HG02571 (cell line): ENCODE measurements at regions not wholly inside any gene's neighbourhood (a gene's known extent, or its start where the extent isn't known, plus 50 kb on each side); places are given as distances from the start of the nearest gene placed in this dataset.
"Not testable (repeated sequence)": the region's sequence is repeated elsewhere in the genome, so short reads cannot be mapped to it uniquely, and the experiment has no call there.

Source experiments
- ATAC-seq: cut with Tn5 transposase; IDR thresholded peaks from one replicate; pipeline ENCODE4 v1.9.1; 2021; ENCODE audit warnings: mild to moderate bottlenecking, moderate library complexity; ENCODE audit not compliant: unreplicated experiment

DNA sequence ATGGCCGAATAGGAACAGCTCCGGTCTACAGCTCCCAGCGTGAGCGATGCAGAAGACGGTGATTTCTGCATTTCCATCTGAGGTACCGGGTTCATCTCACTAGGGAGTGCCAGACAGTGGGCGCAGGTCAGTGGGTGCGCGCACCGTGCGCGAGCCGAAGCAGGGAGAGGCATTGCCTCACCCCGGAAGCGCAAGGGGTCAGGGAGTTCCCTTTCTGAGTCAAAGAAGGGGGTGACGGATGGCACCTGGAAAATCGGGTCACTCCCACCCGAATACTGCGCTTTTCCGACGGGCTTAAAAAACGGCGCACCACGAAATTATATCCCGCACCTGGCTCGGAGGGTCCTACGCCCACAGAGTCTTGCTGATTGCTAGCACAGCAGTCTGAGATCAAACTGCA, 572.8 kb upstream of the AGA start:
- ATAC-seq = not testable (repeated sequence)

GRCh38 chr4:178026999-178027398, 584.8 kb upstream of the AGA start:
- ATAC-seq = no peak

DNA sequence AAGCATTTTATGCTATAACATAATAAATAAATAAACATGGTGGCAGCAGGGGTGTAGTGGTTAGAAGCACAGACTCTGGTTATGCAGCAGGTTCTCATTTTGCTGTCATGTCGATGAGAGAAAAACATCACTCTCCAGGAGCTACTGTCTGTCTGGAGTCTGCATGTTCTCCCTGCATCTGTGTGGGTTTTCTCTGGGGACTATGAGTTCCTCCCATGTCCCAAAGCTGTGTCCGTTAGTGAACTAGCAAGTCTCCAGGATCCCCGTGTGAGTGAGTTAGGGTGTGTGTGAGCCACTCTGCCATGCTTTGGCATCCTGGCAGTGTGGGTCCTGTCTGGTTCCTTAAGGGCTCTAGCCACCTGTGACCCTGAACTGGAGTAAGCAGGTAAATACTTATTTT, 585.6 kb upstream of the AGA start:
- ATAC-seq = no peak

DNA sequence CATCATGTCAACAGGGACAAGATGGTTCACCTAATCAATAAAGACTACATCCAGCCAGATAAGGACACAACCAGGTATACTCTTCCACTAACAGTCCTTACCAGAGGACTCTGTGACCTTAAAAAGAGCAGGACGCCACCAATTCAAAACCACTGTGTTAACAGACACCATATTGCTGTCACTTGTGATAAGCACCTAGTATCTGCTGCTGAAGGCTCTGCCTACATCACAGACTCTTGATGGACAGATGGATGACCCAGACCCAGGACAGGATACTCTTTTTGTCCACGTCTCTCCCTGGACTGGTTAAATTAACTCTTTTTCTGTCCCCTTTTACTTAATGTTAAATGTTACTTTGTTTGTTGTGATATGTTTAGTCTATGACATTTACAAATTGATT, 586.2 kb upstream of the AGA start:
- ATAC-seq = no peak

GRCh38 chr4:178037459-178038214, 595.4 kb upstream of the AGA start:
- no peak for ATAC-seq

DNA sequence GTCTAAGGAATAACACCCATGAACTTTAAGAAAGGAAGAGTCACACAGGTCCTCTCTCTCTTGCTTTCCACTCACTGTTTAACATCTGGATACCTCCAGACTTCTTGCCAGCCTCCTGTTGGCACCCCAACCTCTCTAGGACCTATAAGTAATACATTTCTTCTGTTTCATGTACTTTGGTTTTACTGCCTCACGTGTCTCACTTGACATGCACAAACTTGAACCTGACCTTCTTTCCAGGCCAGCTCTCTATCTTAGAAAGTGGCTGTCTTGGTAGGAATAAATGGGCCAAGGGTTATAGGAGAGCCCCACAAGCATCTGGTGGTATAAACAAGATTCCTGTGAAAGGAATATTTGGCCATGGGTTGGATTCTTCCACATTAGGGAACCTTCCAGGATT, 614.8 kb upstream of the AGA start:
- ATAC-seq = no peak

- ATAC-seq = no peak
Measured at GRCh38 chr4:178063568-178063967, 621.3 kb upstream of the AGA start.

GRCh38 chr4:178066338-178066941, 624.2 kb upstream of the AGA start:
- ATAC-seq = no peak

DNA sequence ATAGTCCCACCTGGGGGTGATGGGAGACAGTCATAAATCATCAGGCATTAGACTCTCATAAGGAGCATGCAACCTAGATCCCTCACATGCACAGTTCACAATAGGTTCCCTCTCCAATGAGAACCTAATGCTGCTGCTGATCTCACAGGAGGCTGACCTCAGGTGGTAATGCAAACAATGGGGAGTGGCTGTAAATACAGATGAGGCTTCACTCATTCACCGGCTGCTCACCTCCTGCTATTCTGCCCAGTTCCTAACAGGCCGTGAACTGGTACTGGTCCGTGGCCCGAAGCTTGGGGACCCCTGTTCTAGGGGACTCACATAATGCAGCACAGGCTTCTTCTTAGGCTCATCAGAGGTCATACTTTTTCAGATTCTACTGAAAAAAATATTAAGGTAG, 625.9 kb upstream of the AGA start:
- no peak for ATAC-seq

DNA sequence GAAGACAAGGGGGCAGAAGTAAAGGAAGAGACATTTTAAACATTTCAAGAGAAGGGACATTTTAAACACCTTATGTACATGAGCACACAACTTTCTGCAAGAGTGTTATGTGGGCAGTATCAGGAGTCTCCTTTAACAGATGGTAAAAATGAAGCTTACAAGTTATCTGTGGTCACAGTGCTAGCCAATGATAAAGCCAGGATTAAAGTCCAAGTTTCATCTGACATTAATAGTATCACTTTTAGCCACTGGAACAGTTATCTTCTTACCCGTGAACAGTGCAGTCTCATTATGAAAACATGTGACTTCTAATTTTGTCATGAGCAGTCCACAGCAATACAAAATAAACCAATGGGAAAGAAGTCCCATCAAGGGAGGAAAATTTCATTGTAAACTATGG, 627.9 kb upstream of the AGA start:
- ATAC-seq = no peak

GRCh38 chr4:178080312-178080711, 638.1 kb upstream of the AGA start:
- ATAC-seq = no peak

- ATAC-seq = no peak
Measured at GRCh38 chr4:178081176-178081575, 638.9 kb upstream of the AGA start.

GRCh38 chr4:178081896-178082295, 639.7 kb upstream of the AGA start:
- ATAC-seq = no peak

GRCh38 chr4:178082906-178083305, 640.7 kb upstream of the AGA start:
- ATAC-seq = no peak

DNA sequence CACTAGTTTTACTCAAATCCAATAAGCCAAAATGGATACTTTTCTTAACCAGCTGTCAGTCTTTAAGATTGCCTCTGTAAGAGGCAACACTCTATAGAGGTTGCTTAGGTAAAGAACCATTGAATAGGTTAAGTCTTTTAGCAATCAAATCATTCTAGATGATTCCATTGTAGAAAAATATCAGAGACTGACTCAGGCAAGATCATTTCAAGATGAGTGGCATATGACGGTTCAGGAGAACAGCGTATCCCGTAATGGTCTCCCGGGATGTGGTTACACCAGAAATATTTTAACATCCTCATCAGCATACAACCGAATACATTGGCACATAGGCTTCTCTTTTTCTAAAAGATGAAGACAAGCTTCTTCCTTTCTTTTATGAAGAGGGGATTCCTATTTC, 641.7 kb upstream of the AGA start:
- no peak for ATAC-seq

- ATAC-seq = no peak
Measured at GRCh38 chr4:178086320-178086719, 644.1 kb upstream of the AGA start.

- ATAC-seq = no peak
Measured at GRCh38 chr4:178090640-178091411, 648.6 kb upstream of the AGA start.

DNA sequence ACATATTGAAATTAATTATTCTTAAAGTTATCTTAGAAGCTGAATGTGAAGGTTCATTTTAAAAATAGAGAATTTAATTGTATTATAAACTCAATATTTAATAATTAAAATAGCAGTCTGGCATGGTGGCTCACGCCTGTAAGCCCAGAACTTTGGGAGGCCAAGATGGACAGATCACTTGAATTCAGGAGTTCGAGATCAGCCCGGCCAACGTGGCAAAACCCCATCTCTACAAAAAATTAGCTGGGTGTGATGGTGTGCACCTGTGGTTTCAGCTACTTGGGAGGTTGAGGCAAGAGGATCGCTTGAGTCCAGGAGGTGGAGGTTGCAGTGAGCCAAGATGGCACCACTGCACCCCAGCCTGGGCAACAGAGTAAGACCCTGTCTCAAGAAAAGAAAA, 659.9 kb upstream of the AGA start:
- no peak for ATAC-seq

DNA sequence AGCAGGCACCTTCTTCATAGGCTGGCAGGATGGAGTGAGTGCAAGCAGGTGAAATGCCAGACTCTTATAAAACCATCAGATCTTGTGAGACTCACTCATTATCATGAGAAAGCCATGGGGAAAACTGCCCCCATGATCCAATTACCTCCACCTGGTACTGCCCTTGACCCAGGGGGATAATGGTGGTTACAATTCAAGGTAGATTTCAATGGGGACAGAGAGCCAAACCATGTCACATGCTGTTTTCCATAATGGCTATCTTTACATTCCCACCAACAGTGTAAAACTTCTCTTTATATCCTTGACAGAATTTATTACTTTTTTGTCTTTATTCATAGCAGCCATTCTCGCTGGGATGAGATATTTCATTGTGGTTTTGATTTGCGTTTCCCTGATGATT, 663.0 kb upstream of the AGA start:
- no peak for ATAC-seq

DNA sequence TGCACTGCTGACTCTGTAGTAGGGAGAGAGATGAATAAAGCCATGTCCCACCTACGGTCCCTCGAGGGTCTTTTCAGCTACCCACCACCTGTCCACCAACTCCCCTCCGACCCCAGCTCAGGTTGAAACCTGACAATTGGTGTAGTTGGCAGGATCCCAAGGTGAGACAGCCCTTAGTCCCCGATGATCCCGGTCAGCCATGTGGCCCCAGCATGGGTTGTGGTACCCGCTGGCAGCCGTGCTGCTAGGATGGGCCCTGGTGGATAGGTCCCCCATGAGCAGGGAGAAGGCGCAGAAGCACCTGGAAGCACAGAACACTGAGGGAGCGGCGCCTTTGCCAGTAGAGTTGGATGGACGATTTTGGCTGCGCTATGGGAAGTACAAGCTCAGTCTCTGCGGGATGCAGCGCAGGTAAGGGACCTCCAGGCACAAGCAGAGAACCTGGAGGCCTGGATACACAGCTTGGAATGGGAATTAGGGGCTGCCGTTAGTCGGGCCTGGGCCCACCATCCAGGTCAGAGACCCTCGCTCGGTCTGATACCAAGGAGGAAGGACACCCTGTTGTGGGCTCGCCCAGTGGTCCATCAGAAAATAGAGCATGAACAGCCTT, 694.6 kb upstream of the AGA start:
- no peak for ATAC-seq

DNA sequence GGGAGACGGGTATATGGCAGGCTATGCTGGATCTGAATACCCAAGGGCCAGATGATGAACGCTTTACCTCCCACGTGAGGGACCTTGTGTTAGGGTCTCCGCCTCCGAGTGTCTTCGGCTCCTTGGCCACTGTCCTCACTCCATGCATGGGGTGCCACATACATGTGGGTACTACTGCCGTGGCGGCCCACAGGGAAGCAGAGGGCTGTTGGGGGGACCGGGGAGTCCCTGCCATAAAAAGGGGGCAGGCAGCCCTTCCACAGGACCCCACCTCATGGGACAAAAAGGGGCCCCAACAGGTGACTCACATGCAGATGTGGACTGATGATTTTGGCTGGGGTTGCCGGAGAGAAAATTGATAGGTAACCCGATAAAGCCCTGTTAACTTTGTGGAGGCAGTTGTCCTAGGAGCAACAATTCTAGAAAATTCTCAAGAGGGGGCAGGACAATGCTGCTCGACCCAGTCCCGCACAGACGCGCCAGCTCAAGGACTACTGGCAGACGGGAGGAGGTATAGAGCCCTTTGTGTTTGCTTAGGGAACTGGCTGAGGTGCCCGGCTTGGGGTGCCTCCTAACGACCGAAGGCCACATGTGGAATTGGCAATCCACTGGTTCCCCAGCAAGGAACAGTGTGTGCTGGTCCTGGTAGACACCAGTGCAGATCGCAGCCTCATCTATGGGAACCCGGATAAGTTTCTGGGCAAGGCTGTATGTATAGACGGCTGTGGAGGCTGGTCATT, 695.7 kb upstream of the AGA start:
- ATAC-seq = no peak
